ENCODE measurements at regions not wholly inside any gene's neighbourhood (a gene's known extent, or its start where the extent isn't known, plus 50 kb on each side); places are given as distances from the start of the nearest gene placed in this dataset.

DNA sequence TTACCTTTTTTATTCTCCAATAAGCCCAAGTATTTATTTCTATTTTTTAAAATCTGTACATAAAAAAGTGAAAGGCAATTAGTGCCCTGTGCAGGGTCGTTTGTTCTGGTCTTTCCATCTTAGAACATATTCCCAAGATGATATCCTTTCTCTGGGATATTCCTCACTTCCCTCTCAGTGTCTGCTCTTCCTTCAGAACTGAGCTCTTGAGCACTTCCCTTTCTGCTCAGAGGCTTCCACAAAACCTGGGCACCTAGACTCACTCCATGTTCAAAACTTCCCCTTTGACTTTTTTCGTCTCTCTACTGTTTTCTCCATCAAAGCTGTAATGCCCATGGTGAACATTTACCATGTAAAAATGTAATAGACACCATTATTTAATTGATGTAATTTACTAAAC is 296.5 kb upstream of the TCF4 start:
- no peaks in the 10 kb centered on the region for H3K4me1 ChIP-seq (ENCODE audit: insufficient read depth, low read length)
- H3K9me3 ChIP-seq (ENCODE audit: control insufficient read depth, low read depth, low read length), result no peaks in the 10 kb centered on the region
- no peaks in the 10 kb centered on the region for H3K79me1 ChIP-seq (ENCODE audit: insufficient read depth, low read depth, low read length, poor library complexity, severe bottlenecking)
- no peak overlapping the region for H2BK20ac ChIP-seq (ENCODE audit: low read depth, low read length, poor library complexity, severe bottlenecking)
- no peaks in the 10 kb centered on the region for H3K79me2 ChIP-seq (ENCODE audit: insufficient read depth, low read length)
- H4K5ac ChIP-seq (ENCODE audit: insufficient read length, low read depth, low read length), result no peak overlapping the region
- no peak overlapping the region for H2BK5ac ChIP-seq (ENCODE audit: insufficient read length, low read length)
- H3K27me3 Mint-ChIP-seq (ENCODE audit: low read depth), result no peaks in the 10 kb centered on the region
- peaks cover 0 to 8% of the 10 kb centered on the region in 2 experiments; a peak in 3 of 5 replicates for H3K9me3 Mint-ChIP-seq
- no peak overlapping the region for H3K4me3 Mint-ChIP-seq
- H2BK15ac ChIP-seq (ENCODE audit: low read depth, low read length), result no peak overlapping the region
- H3K14ac ChIP-seq (ENCODE audit: insufficient read depth, low read length), result no peak overlapping the region
- H3K27ac ChIP-seq (ENCODE audit: insufficient read length, low read depth, low read length), result no peak overlapping the region
- no peak for DNase-seq
- H3T11ph ChIP-seq (ENCODE audit: low read length), result no peak overlapping the region
- H4K20me1 ChIP-seq (ENCODE audit: control insufficient read depth, insufficient read depth, insufficient read length), result no peaks in the 10 kb centered on the region
- no peak overlapping the region for H4K91ac ChIP-seq (ENCODE audit: insufficient read length, low read depth, low read length)
- H3K9ac ChIP-seq (ENCODE audit: extremely low read depth, insufficient read length, low read length), result no peak overlapping the region
- no peak overlapping the region for H3K4me2 ChIP-seq (ENCODE audit: insufficient read depth, insufficient read length, low read length)
- no peak overlapping the region for H2AFZ ChIP-seq (ENCODE audit: low read length)
- TF ChIP-seq, protein P1, sequence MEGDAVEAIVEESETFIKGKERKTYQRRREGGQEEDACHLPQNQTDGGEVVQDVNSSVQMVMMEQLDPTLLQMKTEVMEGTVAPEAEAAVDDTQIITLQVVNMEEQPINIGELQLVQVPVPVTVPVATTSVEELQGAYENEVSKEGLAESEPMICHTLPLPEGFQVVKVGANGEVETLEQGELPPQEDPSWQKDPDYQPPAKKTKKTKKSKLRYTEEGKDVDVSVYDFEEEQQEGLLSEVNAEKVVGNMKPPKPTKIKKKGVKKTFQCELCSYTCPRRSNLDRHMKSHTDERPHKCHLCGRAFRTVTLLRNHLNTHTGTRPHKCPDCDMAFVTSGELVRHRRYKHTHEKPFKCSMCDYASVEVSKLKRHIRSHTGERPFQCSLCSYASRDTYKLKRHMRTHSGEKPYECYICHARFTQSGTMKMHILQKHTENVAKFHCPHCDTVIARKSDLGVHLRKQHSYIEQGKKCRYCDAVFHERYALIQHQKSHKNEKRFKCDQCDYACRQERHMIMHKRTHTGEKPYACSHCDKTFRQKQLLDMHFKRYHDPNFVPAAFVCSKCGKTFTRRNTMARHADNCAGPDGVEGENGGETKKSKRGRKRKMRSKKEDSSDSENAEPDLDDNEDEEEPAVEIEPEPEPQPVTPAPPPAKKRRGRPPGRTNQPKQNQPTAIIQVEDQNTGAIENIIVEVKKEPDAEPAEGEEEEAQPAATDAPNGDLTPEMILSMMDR (conservative IDR thresholded peaks at IDR 0.05), result no peak
- 0 out of 4 replicates have a peak, but pooled peaks cover 0 to 4% of the 10 kb centered on the region in 2 experiments for H3K4me1 Mint-ChIP-seq
- no peaks in the 10 kb centered on the region for H3K23me2 ChIP-seq (ENCODE audit: insufficient read length, low read depth, low read length, poor library complexity, severe bottlenecking)
- no peak overlapping the region for H3K18ac ChIP-seq (ENCODE audit: insufficient read length, low read depth, low read length)
- peaks cover 0 to 6% (median 0%) of the 10 kb centered on the region in 3 experiments; a peak in 1 of 7 replicates for H3K36me3 Mint-ChIP-seq (ENCODE audit: insufficient read depth in 1 of 3, low read depth in 3 of 3)
- no peak overlapping the region for H4K8ac ChIP-seq (replicated peaks; ENCODE audit: insufficient read length, low read depth, low read length)
- no peaks in the 10 kb centered on the region for H3K27me3 ChIP-seq (ENCODE audit: insufficient read depth, low read length)
- no peak overlapping the region for H2BK12ac ChIP-seq (ENCODE audit: insufficient read length, low read depth, low read length)
- H2AK5ac ChIP-seq (ENCODE audit: insufficient read length, low read length), result no peak overlapping the region
- H2BK120ac ChIP-seq (ENCODE audit: low read depth, low read length, poor library complexity, severe bottlenecking), result no peak overlapping the region
- no peak overlapping the region for H3K27ac Mint-ChIP-seq
- no CpG with 5 or more reads among the region's 2 CpGs for WGBS (ENCODE audit: extremely low coverage, insufficient read length, low lambda C conversion rate)
- H3K4ac ChIP-seq (ENCODE audit: low read depth, low read length), result no peak overlapping the region
- H3K56ac ChIP-seq (ENCODE audit: insufficient read length, low read depth, low read length), result no peak overlapping the region
- no peak overlapping the region for H3K23ac ChIP-seq (ENCODE audit: insufficient read length, low read depth, low read length)
